IMR-90 (cell line): ENCODE measurements at regions not wholly inside any gene's neighbourhood (a gene's known extent, or its start where the extent isn't known, plus 50 kb on each side); places are given as distances from the start of the nearest gene placed in this dataset.

Experiments
- ATAC-seq: fragments of 200-7000 bp; cut with Tn5 transposase; 2 replicates; pipeline ENCODE4 v1.9.1; 2020; ENCODE audit warnings: low read depth, mild to moderate bottlenecking, moderate library complexity
- BruUV-seq: library from RNA; stranded (reverse); fragments of 400-500 nt; replicated peaks from 2 replicates; lab custom pipeline; 2021; lab: Mats Ljungman, UMichigan
- CTCF ChIA-PET: fragments of 300-600 bp; formaldehyde crosslinking; extraction: SDS; loops from one replicate; lab custom pipeline; 2021; ENCODE audit warnings: antibody characterized with exemption; lab: Yijun Ruan, JAX
- POLR2A ChIA-PET: fragments of 300-600 bp; sonication (Branson Sonifier 250); formaldehyde crosslinking; loops from one replicate; lab custom pipeline; 2022; ENCODE audit warnings: antibody characterized with exemption; ENCODE audit not compliant: unreplicated experiment; lab: Charles Lee
- DNase-seq: peaks from one replicate; pipeline ENCODE4 v3.0.0; 2013
- H2AFZ ChIP-seq: replicated peaks from 2 replicates; pipeline ENCODE3; 2013; ENCODE audit warnings: low read length, mild to moderate bottlenecking; ENCODE audit not compliant: poor library complexity
- H2AK5ac ChIP-seq: 2 replicates; pipeline ENCODE4 v1.6.1; 2013; ENCODE audit warnings: low read depth, low read length, inconsistent platforms
- H2AK9ac ChIP-seq: replicated peaks from 2 replicates; pipeline ENCODE3; 2013; ENCODE audit warnings: mild to moderate bottlenecking, low read depth, low read length, moderate library complexity; ENCODE audit not compliant: poor library complexity
- H2BK120ac ChIP-seq: 2 replicates; pipeline ENCODE4 v1.6.1; 2013; ENCODE audit warnings: low read depth, low read length, inconsistent platforms
- H2BK15ac ChIP-seq: 3 replicates; pipeline ENCODE4 v1.6.1; 2013; ENCODE audit warnings: low read depth, low read length, inconsistent platforms
- H2BK20ac ChIP-seq: 2 replicates; pipeline ENCODE4 v1.6.1; 2013; ENCODE audit warnings: low read depth, mild to moderate bottlenecking, inconsistent platforms, low read length, moderate library complexity
- H2BK5ac ChIP-seq: 2 replicates; pipeline ENCODE4 v1.6.1; 2013; ENCODE audit warnings: mild to moderate bottlenecking, low read depth, low read length, inconsistent platforms; ENCODE audit not compliant: poor library complexity, severe bottlenecking
- H3K14ac ChIP-seq: replicated peaks from 2 replicates; pipeline ENCODE4 v1.6.1; 2013; ENCODE audit warnings: low read depth, low read length, inconsistent platforms
- H3K18ac ChIP-seq: 2 replicates; pipeline ENCODE4 v1.6.1; 2013; ENCODE audit warnings: low read depth, low read length, control low read depth
- H3K23ac ChIP-seq: 2 replicates; pipeline ENCODE4 v1.6.1; 2013; ENCODE audit warnings: low read depth, low read length, inconsistent platforms
- H3K27ac ChIP-seq: 2 replicates; pipeline ENCODE4 v1.5.1; 2013; ENCODE audit warnings: mild to moderate bottlenecking, control low read depth, low read length; ENCODE audit not compliant: insufficient read depth
- H3K27me3 ChIP-seq: 2 replicates; pipeline ENCODE4 v1.6.1; 2013; ENCODE audit warnings: low read length; ENCODE audit not compliant: control insufficient read depth, insufficient read depth
- H3K36me3 ChIP-seq: 2 replicates; pipeline ENCODE4 v1.6.1; 2013; ENCODE audit warnings: low read length, mixed read lengths; ENCODE audit not compliant: control insufficient read depth, insufficient read depth
- H3K4ac ChIP-seq: 2 replicates; pipeline ENCODE4 v1.6.1; 2013; ENCODE audit warnings: low read depth, low read length, inconsistent platforms
- H3K4me1 ChIP-seq: 2 replicates; pipeline ENCODE4 v1.6.1; 2013; ENCODE audit warnings: low read length, mixed read lengths; ENCODE audit not compliant: control insufficient read depth, insufficient read depth
- H3K4me2 ChIP-seq: 2 replicates; pipeline ENCODE4 v1.6.1; 2013; ENCODE audit warnings: low read depth, mild to moderate bottlenecking, control low read depth, low read length, moderate library complexity
- H3K4me3 ChIP-seq: 2 replicates; pipeline ENCODE4 v1.5.1; 2013; ENCODE audit warnings: low read depth, mild to moderate bottlenecking, control low read depth, low read length, moderate library complexity; ENCODE audit not compliant: insufficient read depth
- H3K56ac ChIP-seq: 2 replicates; pipeline ENCODE4 v1.6.1; 2013; ENCODE audit warnings: low read length, inconsistent platforms; ENCODE audit not compliant: insufficient read depth; ENCODE audit errors: extremely low read depth
- H3K79me1 ChIP-seq, 2 experiments: 2 replicates each; pipeline ENCODE4 v1.6.1; 2013; ENCODE audit warnings: low read length in 2 of 2, inconsistent platforms in 1 of 2, low read depth in 1 of 2
- H3K9ac ChIP-seq: 2 replicates; pipeline ENCODE4 v1.6.1; 2013; ENCODE audit warnings: low read depth, low read length, control low read depth
- H3K9me1 ChIP-seq: 2 replicates; pipeline ENCODE4 v1.6.1; 2013; ENCODE audit warnings: low read length, inconsistent platforms; ENCODE audit not compliant: insufficient read depth
- H3K9me3 ChIP-seq: 2 replicates; pipeline ENCODE4 v1.6.1; 2013; ENCODE audit warnings: low read length; ENCODE audit not compliant: control insufficient read depth, insufficient read depth
- H4K20me1 ChIP-seq: 2 replicates; pipeline ENCODE4 v1.6.1; 2013; ENCODE audit warnings: low read length, inconsistent platforms; ENCODE audit not compliant: insufficient read depth
- H4K5ac ChIP-seq: 2 replicates; pipeline ENCODE4 v1.6.1; 2013; ENCODE audit warnings: mild to moderate bottlenecking, low read depth, low read length, control low read depth
- H4K8ac ChIP-seq, 2 experiments: 2 replicates each; pipeline ENCODE4 v1.6.1; 2013; ENCODE audit warnings: low read depth in 2 of 2, low read length in 2 of 2, control low read depth in 1 of 2, inconsistent platforms in 1 of 2
- H4K91ac ChIP-seq: 2 replicates; pipeline ENCODE4 v1.6.1; 2013; ENCODE audit warnings: low read depth, low read length, inconsistent platforms; ENCODE audit not compliant: insufficient read depth
- BHLHE40 ChIP-seq: fragments of 150-350 bp; IDR thresholded peaks from 2 replicates; pipeline ENCODE4 v1.6.1; 2016; ENCODE audit warnings: mild to moderate bottlenecking, low read depth, low read length
- CEBPB ChIP-seq: IDR thresholded peaks from 2 replicates; pipeline ENCODE4 v1.6.1; 2012; ENCODE audit warnings: low read depth, low read length, improper control_type of control experiment
- CHD1 ChIP-seq: IDR thresholded peaks from 2 replicates; pipeline ENCODE4 v1.6.1; 2012; ENCODE audit warnings: low read depth, low read length, improper control_type of control experiment
- FOS ChIP-seq: fragments of 150-350 bp; IDR thresholded peaks from 2 replicates; pipeline ENCODE4 v1.6.1; 2016; ENCODE audit warnings: low read depth, low read length
- MAFK ChIP-seq: IDR thresholded peaks from 2 replicates; pipeline ENCODE4 v1.6.1; 2012; ENCODE audit warnings: low read depth, low read length, improper control_type of control experiment
- MAZ ChIP-seq: IDR thresholded peaks from 2 replicates; pipeline ENCODE4 v1.6.1; 2012; ENCODE audit warnings: low read depth, mild to moderate bottlenecking, low read length, improper control_type of control experiment, moderate library complexity, borderline replicate concordance
- MXI1 ChIP-seq: IDR thresholded peaks from 2 replicates; pipeline ENCODE4 v1.6.1; 2012; ENCODE audit warnings: low read depth, mild to moderate bottlenecking, low read length, moderate library complexity, borderline replicate concordance
- NFE2L2 ChIP-seq: fragments of 150-350 bp; IDR thresholded peaks from 2 replicates; pipeline ENCODE4 v1.6.1; 2016; ENCODE audit warnings: low read depth, mild to moderate bottlenecking, low read length
- POLR2A ChIP-seq: IDR thresholded peaks from 2 replicates; pipeline ENCODE4 v1.6.1; 2012; ENCODE audit warnings: mild to moderate bottlenecking, low read depth, low read length
- RAD21 ChIP-seq: IDR thresholded peaks from 2 replicates; pipeline ENCODE4 v1.6.1; 2012; ENCODE audit warnings: low read length, improper control_type of control experiment
- RCOR1 ChIP-seq: IDR thresholded peaks from 2 replicates; pipeline ENCODE4 v1.6.1; 2012; ENCODE audit warnings: mild to moderate bottlenecking, low read length, improper control_type of control experiment; ENCODE audit not compliant: insufficient replicate concordance
- RFX5 ChIP-seq: IDR thresholded peaks from 2 replicates; pipeline ENCODE4 v1.8.0; 2012; ENCODE audit warnings: low read depth, mild to moderate bottlenecking, low read length, moderate library complexity
- SMC3 ChIP-seq: fragments of 150-350 bp; IDR thresholded peaks from 2 replicates; pipeline ENCODE4 v1.6.1; 2016; ENCODE audit warnings: low read depth, mild to moderate bottlenecking, antibody characterized with exemption, low read length, moderate library complexity
- whole genome bisulfite sequencing, 2 experiments: methylation state at CpG; one replicate each; pipeline versions ENCODE4 v1.1.5 to v1.1.7; 2013; ENCODE audit warnings: missing lambda C conversion rate in 2 of 2; ENCODE audit not compliant: insufficient read length in 1 of 2; ENCODE audit errors: extremely low coverage in 2 of 2; 5-methylcytosine and 5-hydroxymethylcytosine counted together
- dilution Hi-C: fragments of 300-500 bp; cut with HindIII; formaldehyde crosslinking; loops from one replicate; pipeline ENCODE4 v1.14.3; 2018; ENCODE audit warnings: low sequenced_read_pairs; ENCODE audit not compliant: unreplicated experiment
- in situ Hi-C: fragments of 300-500 bp; cut with MboI; formaldehyde crosslinking; loops from 3 replicates; pipeline ENCODE4 v1.14.3; 2019; ENCODE audit warnings: low sequenced_read_pairs, inconsistent platforms, mixed read lengths
- intact Hi-C: fragments of 100-400 bp; cut with micrococcal nuclease; formaldehyde crosslinking; loops from 2 replicates; pipeline ENCODE4 v1.10.0; 2022
- TF ChIP-seq, protein P1 (sequence below): conservative IDR thresholded peaks from 2 replicates; pipeline ENCODE4 v1.5.1; 2012; ENCODE audit warnings: mild to moderate bottlenecking, low read depth, low read length, improper control_type of control experiment
- TF ChIP-seq, protein P2 (sequence below): fragments of 150-350 bp; IDR thresholded peaks from 2 replicates; pipeline ENCODE4 v1.6.1; 2016; ENCODE audit warnings: low read depth, mild to moderate bottlenecking, low read length, moderate library complexity, borderline replicate concordance
- TF ChIP-seq, protein P3 (sequence below): fragments of 150-350 bp; IDR thresholded peaks from 2 replicates; pipeline ENCODE4 v1.6.1; 2017; ENCODE audit warnings: mild to moderate bottlenecking, antibody characterized with exemption, low read length, low read depth

DNA sequence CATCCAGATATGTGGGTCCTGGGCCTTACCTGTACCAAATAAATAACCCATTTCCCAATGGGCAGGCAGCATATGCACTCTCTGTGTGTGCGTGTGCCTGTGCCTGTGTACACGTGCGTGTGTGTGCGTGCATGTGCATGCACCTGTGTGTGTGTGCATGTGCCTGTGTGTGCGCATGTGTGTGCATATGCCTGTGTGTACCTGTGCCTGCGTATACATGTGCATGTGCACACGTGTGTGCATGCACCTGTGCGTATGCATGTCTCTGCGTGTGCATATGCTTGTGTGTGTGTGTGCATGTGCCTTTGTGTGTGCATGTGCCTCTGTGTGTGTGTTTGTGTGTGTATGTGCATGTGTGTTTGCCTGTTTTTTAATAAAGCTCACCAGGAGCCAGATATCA lies 197.1 kb downstream of the PHETA1 start:
- no peaks in the 10 kb centered on the region for H3K9me3 ChIP-seq
- H4K20me1 ChIP-seq, result no peaks in the 10 kb centered on the region
- H3K36me3 ChIP-seq, result no peaks in the 10 kb centered on the region
- H3K9me1 ChIP-seq, result no peaks in the 10 kb centered on the region
- no peak overlapping the region for H3K27ac ChIP-seq
- no peak overlapping the region for H2BK15ac ChIP-seq
- no peak overlapping the region for H2BK20ac ChIP-seq
- H3K4me2 ChIP-seq, result no peak overlapping the region
- H3K9ac ChIP-seq, result no peak overlapping the region
- H2AFZ ChIP-seq, result no peak overlapping the region
- BruUV-seq, result no TSS peak
- H3K18ac ChIP-seq, result no peak overlapping the region
- ChIA-PET CTCF (no interaction called here), POLR2A (no interaction called here)
- H3K23ac ChIP-seq, result no peak overlapping the region
- DNase-seq (no peak), ATAC-seq (no peak)
- no peak overlapping the region for H3K56ac ChIP-seq
- dilution Hi-C loops (no loop called here), in situ Hi-C loops (no loop called here), intact Hi-C loops (no loop called here)
- no peak overlapping the region for H2BK120ac ChIP-seq
- no CpG with 5 or more reads among the region's 9 CpGs for WGBS, 2 experiments
- peaks cover 2% of the 10 kb centered on the region; the same call in 1 of the 2 replicates for H3K27me3 ChIP-seq
- TF ChIP-seq RAD21 (no peak), BHLHE40 (no peak), CEBPB (no peak), POLR2A (no peak), MAFK (no peak), SMC3 (no peak), RCOR1 (no peak), MAZ (no peak), CHD1 (no peak), NFE2L2 (no peak), RFX5 (no peak), FOS (no peak), MXI1 (no peak)
- TF ChIP-seq, protein P1, sequence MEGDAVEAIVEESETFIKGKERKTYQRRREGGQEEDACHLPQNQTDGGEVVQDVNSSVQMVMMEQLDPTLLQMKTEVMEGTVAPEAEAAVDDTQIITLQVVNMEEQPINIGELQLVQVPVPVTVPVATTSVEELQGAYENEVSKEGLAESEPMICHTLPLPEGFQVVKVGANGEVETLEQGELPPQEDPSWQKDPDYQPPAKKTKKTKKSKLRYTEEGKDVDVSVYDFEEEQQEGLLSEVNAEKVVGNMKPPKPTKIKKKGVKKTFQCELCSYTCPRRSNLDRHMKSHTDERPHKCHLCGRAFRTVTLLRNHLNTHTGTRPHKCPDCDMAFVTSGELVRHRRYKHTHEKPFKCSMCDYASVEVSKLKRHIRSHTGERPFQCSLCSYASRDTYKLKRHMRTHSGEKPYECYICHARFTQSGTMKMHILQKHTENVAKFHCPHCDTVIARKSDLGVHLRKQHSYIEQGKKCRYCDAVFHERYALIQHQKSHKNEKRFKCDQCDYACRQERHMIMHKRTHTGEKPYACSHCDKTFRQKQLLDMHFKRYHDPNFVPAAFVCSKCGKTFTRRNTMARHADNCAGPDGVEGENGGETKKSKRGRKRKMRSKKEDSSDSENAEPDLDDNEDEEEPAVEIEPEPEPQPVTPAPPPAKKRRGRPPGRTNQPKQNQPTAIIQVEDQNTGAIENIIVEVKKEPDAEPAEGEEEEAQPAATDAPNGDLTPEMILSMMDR, result no peak
- TF ChIP-seq, protein P2, sequence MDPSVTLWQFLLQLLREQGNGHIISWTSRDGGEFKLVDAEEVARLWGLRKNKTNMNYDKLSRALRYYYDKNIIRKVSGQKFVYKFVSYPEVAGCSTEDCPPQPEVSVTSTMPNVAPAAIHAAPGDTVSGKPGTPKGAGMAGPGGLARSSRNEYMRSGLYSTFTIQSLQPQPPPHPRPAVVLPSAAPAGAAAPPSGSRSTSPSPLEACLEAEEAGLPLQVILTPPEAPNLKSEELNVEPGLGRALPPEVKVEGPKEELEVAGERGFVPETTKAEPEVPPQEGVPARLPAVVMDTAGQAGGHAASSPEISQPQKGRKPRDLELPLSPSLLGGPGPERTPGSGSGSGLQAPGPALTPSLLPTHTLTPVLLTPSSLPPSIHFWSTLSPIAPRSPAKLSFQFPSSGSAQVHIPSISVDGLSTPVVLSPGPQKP, result no peak
- TF ChIP-seq, protein P3, sequence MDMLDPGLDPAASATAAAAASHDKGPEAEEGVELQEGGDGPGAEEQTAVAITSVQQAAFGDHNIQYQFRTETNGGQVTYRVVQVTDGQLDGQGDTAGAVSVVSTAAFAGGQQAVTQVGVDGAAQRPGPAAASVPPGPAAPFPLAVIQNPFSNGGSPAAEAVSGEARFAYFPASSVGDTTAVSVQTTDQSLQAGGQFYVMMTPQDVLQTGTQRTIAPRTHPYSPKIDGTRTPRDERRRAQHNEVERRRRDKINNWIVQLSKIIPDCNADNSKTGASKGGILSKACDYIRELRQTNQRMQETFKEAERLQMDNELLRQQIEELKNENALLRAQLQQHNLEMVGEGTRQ, result no peak
- no peak overlapping the region for H2BK5ac ChIP-seq
- no peak overlapping the region for H4K91ac ChIP-seq
- H3K4me1 ChIP-seq, result no peaks in the 10 kb centered on the region
- H3K14ac ChIP-seq, result no peak overlapping the region
- no peak overlapping the region for H2AK9ac ChIP-seq
- H3K79me1 ChIP-seq, result no peaks in the 10 kb centered on the region
- H4K5ac ChIP-seq, result no peak overlapping the region
- H3K4me3 ChIP-seq, result no peak overlapping the region
- H2AK5ac ChIP-seq, result no peak overlapping the region
- H4K8ac ChIP-seq, result no peak overlapping the region
- no peak overlapping the region for H3K4ac ChIP-seq
